ENCODE measurements at regions not wholly inside any gene's neighbourhood (a gene's known extent, or its start where the extent isn't known, plus 50 kb on each side); places are given as distances from the start of the nearest gene placed in this dataset.

- no peak for ATAC-seq (replicated peaks)
- peaks cover 2 to 5% of the 10 kb centered on the region in 2 donors for H3K9me3 Mint-ChIP-seq
- H3K4me3 Mint-ChIP-seq, result no peak overlapping the region
Measured at GRCh38 chr2:14240868-14241267, 391.6 kb upstream of the LRATD1 start.

GRCh38 chr2:14245901-14246300 lies 386.6 kb upstream of the LRATD1 start:
- Mint-ChIP-seq H3K27ac (no peak overlapping the region), H3K4me3 (no peak overlapping the region), H3K4me1 (ENCODE audit: low read depth in 2 of 2) (no peaks in the 10 kb centered on the region), H3K9me3 (peaks cover 0 to 5% of the 10 kb centered on the region in 2 donors), H3K27me3 (no peaks in the 10 kb centered on the region), H3K36me3 (ENCODE audit: insufficient read depth) (no peaks in the 10 kb centered on the region)
- no peak for ATAC-seq (replicated peaks)
- DNase-seq, result no peak

More at GRCh38 chr2:14240868-14241267, 391.6 kb upstream of the LRATD1 start:
- no peaks in the 10 kb centered on the region for H3K4me1 Mint-ChIP-seq (ENCODE audit: low read depth in 2 of 2)
- no peak overlapping the region for H3K27ac Mint-ChIP-seq
- no peaks in the 10 kb centered on the region for H3K36me3 Mint-ChIP-seq (ENCODE audit: insufficient read depth)
- no peak for DNase-seq
- no peaks in the 10 kb centered on the region for H3K27me3 Mint-ChIP-seq

DNA sequence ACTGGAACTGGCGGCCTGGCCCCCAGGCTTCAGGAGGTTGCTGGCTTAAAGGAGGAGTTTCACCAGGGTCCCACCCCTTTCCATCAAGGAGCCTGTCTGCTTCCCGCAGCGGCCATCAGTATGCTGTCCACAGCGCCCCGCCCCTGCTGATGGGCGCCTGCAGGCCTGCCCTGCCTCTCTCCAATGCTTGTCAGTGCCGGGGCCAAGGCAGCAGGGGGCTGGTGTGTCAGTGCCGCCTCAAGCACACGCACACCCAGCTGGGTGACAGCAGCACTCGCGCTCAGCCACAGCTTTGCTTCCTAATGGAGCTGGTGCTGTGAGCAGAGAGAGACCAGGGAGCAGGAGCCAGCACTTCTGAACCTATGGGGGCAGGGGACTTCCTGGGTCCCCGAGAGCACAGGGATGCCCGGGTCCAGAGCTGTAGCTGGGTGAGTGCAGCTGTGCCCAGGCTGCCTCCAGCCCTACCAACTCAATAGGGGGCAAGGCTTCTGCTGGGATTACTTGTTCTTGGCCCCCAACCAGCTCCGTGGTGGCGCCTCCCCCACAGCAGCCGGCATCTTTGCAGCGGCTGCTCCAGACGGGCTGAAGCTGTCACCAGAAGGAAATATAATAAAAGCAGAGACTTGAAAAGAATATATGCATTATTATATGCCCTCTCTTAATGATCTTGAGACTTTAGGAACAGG lies 377.2 kb upstream of the LRATD1 start:
- DNase-seq, result no peak
- no peak overlapping the region for H3K4me3 Mint-ChIP-seq
- H3K4me1 Mint-ChIP-seq (ENCODE audit: low read depth in 2 of 2), result no peaks in the 10 kb centered on the region
- H3K9me3 Mint-ChIP-seq, result peaks cover 5 to 6% of the 10 kb centered on the region in 2 donors
- no peaks in the 10 kb centered on the region for H3K36me3 Mint-ChIP-seq (ENCODE audit: insufficient read depth)
- ATAC-seq (replicated peaks), result no peak
- no peak overlapping the region for H3K27ac Mint-ChIP-seq
- no peaks in the 10 kb centered on the region for H3K27me3 Mint-ChIP-seq

DNA sequence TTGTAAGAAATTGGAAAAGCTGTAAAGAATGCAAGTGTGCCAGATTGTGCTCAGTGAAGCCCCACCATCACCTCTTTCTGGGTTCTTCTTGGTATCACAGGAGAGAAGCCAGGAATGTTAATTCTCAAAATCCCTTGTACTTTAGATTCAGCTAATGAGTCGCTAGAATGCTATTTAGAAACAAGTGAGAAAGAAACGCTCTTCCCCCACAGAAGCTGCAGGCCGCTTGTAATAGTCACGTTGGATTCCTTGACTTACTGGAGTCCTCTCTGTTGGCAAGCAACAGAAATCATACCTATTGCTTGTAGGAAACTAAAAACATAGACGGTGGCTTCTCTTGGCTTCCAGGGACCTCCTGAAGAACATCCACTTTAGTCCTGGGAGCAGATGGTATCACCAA lies 375.6 kb upstream of the LRATD1 start:
- no peak for DNase-seq
- Mint-ChIP-seq H3K27ac (no peak overlapping the region), H3K36me3 (ENCODE audit: insufficient read depth) (peaks cover 3% of the 10 kb centered on the region), H3K4me3 (no peak overlapping the region), H3K27me3 (no peaks in the 10 kb centered on the region), H3K9me3 (peaks cover 0 to 2% of the 10 kb centered on the region in 2 donors), H3K4me1 (ENCODE audit: low read depth in 2 of 2) (no peaks in the 10 kb centered on the region)
- ATAC-seq (replicated peaks), result no peak

DNA sequence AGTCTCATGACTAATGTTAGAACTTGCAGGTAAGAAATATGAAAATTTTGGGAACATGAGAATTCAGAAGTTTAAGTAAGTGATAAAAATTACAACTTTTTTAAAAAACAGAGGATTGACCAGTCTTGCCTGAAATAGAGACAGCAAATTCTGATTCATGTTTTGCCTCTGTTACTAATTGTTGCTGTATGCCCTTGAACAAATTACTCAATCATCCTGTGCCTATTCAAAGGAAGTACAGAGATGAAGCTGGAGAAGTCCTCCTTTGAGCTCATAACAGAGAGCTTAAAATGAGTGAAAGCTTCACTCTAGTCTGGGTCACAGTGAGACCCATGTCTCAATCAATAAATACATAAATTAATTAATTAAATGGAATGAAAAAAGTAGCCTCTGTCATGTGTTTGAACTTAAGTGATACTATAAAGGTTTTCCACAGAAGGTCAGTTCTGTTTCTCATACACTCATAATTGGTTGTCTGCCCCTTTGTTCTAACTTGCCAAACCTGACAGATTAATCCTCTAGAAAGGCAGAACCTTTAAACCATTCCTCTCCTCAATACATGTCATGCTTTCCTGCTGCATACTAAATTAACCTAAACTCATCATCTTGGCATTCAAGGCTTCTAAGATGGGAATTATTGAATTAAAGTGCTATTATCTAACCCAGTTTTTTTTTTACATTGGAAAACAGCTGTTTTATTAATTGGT lies 374.6 kb upstream of the LRATD1 start:
- DNase-seq (no peak), ATAC-seq (replicated peaks) (no peak)
- H3K4me3 Mint-ChIP-seq, result no peak overlapping the region
- peaks cover 3% of the 10 kb centered on the region for H3K36me3 Mint-ChIP-seq (ENCODE audit: insufficient read depth)
- H3K27ac Mint-ChIP-seq, result no peak overlapping the region
- H3K9me3 Mint-ChIP-seq, result peaks cover 2 to 5% of the 10 kb centered on the region in 2 donors
- no peaks in the 10 kb centered on the region for H3K27me3 Mint-ChIP-seq
- H3K4me1 Mint-ChIP-seq (ENCODE audit: low read depth in 2 of 2), result no peaks in the 10 kb centered on the region

DNA sequence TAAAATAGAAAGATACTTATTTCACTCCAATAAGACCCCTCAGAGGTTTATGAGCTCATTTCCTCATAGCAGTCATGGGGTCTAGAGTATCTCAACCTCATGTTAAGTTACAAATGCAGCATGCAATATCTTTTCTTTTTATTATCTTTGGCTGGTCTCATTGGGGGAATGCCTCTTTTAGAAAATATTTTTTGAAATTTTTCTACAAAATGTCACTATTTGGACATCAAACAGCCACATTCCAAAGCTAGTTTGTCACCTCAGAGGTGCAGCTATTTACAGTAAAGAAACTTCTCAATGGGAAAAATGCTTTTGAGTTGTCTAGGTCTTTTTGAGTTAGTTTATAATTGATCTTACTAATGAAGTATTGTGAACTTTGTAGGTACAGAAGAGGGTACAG lies 370.7 kb upstream of the LRATD1 start:
- Mint-ChIP-seq H3K36me3 (ENCODE audit: insufficient read depth) (peaks cover 3% of the 10 kb centered on the region), H3K27me3 (no peaks in the 10 kb centered on the region), H3K4me1 (ENCODE audit: low read depth in 2 of 2) (no peaks in the 10 kb centered on the region), H3K27ac (no peak overlapping the region), H3K9me3 (peaks cover 4 to 12% of the 10 kb centered on the region in 2 donors), H3K4me3 (no peak overlapping the region)
- ATAC-seq (replicated peaks) (no peak), DNase-seq (no peak)

- no peak overlapping the region for H3K27ac Mint-ChIP-seq
- H3K9me3 Mint-ChIP-seq, result peaks cover 4 to 12% of the 10 kb centered on the region in 2 donors
- H3K36me3 Mint-ChIP-seq (ENCODE audit: insufficient read depth), result peaks cover 3% of the 10 kb centered on the region
- H3K27me3 Mint-ChIP-seq, result no peaks in the 10 kb centered on the region
- no peak for ATAC-seq (replicated peaks)
- no peak overlapping the region for H3K4me3 Mint-ChIP-seq
- H3K4me1 Mint-ChIP-seq (ENCODE audit: low read depth in 2 of 2), result no peaks in the 10 kb centered on the region
- no peak for DNase-seq
Measured at GRCh38 chr2:14263053-14263452, 369.5 kb upstream of the LRATD1 start.

DNA sequence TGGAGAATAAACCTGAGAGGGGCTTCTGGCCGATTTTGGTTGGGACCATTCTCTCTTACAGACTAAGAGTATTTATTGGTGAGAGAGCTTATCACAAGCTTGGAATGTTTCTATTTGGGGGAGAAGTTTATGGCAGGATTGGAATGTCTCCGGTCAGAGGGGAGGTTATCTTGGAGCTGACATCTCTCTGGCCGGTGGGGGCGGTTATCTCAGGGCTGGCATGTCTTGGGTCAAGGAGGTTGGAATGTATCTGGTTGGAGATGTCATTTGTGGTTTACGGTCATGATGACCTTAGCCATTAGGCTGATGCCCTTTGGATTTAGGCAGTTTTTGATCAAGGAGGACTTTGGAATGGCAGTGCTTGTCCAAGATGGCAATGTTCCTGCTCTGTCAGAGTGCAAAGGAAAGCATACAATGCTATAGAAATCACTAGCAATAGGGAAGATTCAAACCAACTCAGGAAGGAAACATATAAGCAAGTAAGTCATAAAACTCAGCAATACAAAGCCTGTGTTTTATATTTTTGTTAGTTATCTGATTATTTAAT lies 362.4 kb upstream of the LRATD1 start:
- ATAC-seq (replicated peaks) (no peak), DNase-seq (no peak)
- Mint-ChIP-seq H3K9me3 (peaks cover 15 to 20% of the 10 kb centered on the region in 2 donors), H3K27ac (no peak overlapping the region), H3K27me3 (no peaks in the 10 kb centered on the region), H3K4me1 (ENCODE audit: low read depth in 2 of 2) (no peaks in the 10 kb centered on the region), H3K36me3 (ENCODE audit: insufficient read depth) (no peaks in the 10 kb centered on the region), H3K4me3 (no peak overlapping the region)

DNA sequence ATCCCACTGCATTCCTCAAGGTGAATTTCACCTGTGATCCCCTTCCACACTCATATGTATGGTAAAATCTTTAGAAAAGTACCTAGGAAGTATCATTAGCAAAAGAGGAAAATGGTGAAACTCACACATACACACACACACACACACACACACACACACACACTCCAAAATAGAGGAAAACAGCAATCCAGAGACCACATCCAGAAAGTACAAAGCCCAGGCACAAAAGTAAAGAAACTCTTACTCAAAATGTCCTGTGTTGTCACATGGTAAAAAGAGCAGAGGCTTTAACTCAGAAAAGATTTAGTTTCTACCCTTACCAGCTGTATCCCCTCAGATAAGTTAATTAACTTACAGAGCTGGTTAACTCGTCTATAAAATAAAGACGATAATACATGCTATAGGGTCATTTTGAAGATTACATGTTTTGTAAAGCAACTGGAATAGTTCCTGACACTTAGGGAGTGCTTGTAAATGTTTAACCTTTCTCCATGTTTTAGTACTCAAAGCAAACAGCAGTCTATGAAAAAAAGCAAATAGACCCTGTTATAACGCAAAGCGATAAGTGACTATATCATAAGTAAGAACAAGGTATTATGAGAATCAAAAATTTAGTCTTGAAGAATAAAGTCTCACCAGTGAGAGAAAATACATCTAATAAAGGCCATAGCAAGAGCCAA lies 360.0 kb upstream of the LRATD1 start:
- DNase-seq (no peak), ATAC-seq (replicated peaks) (no peak)
- Mint-ChIP-seq H3K27me3 (no peaks in the 10 kb centered on the region), H3K4me1 (ENCODE audit: low read depth in 2 of 2) (no peaks in the 10 kb centered on the region), H3K9me3 (peaks cover 16 to 18% of the 10 kb centered on the region in 2 donors), H3K27ac (no peak overlapping the region), H3K4me3 (no peak overlapping the region), H3K36me3 (ENCODE audit: insufficient read depth) (no peaks in the 10 kb centered on the region)

GRCh38 chr2:14273650-14274049 lies 358.9 kb upstream of the LRATD1 start:
- ATAC-seq (replicated peaks) (no peak), DNase-seq (no peak)
- Mint-ChIP-seq H3K27ac (no peak overlapping the region), H3K4me3 (no peak overlapping the region), H3K36me3 (ENCODE audit: insufficient read depth) (no peaks in the 10 kb centered on the region), H3K9me3 (peaks cover 16 to 18% of the 10 kb centered on the region in 2 donors), H3K27me3 (no peaks in the 10 kb centered on the region), H3K4me1 (ENCODE audit: low read depth in 2 of 2) (no peaks in the 10 kb centered on the region)

GRCh38 chr2:14284244-14284643 lies 348.3 kb upstream of the LRATD1 start:
- no peak overlapping the region for H3K4me3 Mint-ChIP-seq
- no peaks in the 10 kb centered on the region for H3K27me3 Mint-ChIP-seq
- no peak overlapping the region for H3K27ac Mint-ChIP-seq
- peaks cover 3% of the 10 kb centered on the region for H3K36me3 Mint-ChIP-seq (ENCODE audit: insufficient read depth)
- no peak for DNase-seq
- H3K9me3 Mint-ChIP-seq, result peaks cover 9 to 17% of the 10 kb centered on the region in 2 donors
- no peaks in the 10 kb centered on the region for H3K4me1 Mint-ChIP-seq (ENCODE audit: low read depth in 2 of 2)
- ATAC-seq (replicated peaks), result no peak

- no peak overlapping the region for H3K4me3 Mint-ChIP-seq
- peaks cover 3% of the 10 kb centered on the region for H3K36me3 Mint-ChIP-seq (ENCODE audit: insufficient read depth)
- no peaks in the 10 kb centered on the region for H3K27me3 Mint-ChIP-seq
- H3K9me3 Mint-ChIP-seq, result peaks cover 9 to 15% of the 10 kb centered on the region in 2 donors
- DNase-seq, result no peak
- ATAC-seq (replicated peaks), result no peak
- H3K4me1 Mint-ChIP-seq (ENCODE audit: low read depth in 2 of 2), result no peaks in the 10 kb centered on the region
- H3K27ac Mint-ChIP-seq, result no peak overlapping the region
Measured at GRCh38 chr2:14285812-14286211, 346.7 kb upstream of the LRATD1 start.

GRCh38 chr2:14288016-14288415 lies 344.5 kb upstream of the LRATD1 start:
- Mint-ChIP-seq H3K27me3 (no peaks in the 10 kb centered on the region), H3K4me1 (ENCODE audit: low read depth in 2 of 2) (no peaks in the 10 kb centered on the region), H3K27ac (no peak overlapping the region), H3K36me3 (ENCODE audit: insufficient read depth) (peaks cover 3% of the 10 kb centered on the region), H3K4me3 (no peak overlapping the region), H3K9me3 (peaks cover 2 to 7% of the 10 kb centered on the region in 2 donors)
- no peak for ATAC-seq (replicated peaks)
- DNase-seq, result no peak

Measured in effector memory CD8-positive, alpha-beta T cell (primary cell).